HG03439 (cell line): ENCODE measurements at regions not wholly inside any gene's neighbourhood (a gene's known extent, or its start where the extent isn't known, plus 50 kb on each side); places are given as distances from the start of the nearest gene placed in this dataset.
A peak's percentile ranks its signal among the peaks of the same experiment; 100 is the strongest.

Experiments
- ATAC-seq: cut with Tn5 transposase; IDR thresholded peaks from one replicate; pipeline ENCODE4 v1.9.1; 2021; ENCODE audit warnings: mild to moderate bottlenecking, moderate library complexity; ENCODE audit not compliant: unreplicated experiment

DNA sequence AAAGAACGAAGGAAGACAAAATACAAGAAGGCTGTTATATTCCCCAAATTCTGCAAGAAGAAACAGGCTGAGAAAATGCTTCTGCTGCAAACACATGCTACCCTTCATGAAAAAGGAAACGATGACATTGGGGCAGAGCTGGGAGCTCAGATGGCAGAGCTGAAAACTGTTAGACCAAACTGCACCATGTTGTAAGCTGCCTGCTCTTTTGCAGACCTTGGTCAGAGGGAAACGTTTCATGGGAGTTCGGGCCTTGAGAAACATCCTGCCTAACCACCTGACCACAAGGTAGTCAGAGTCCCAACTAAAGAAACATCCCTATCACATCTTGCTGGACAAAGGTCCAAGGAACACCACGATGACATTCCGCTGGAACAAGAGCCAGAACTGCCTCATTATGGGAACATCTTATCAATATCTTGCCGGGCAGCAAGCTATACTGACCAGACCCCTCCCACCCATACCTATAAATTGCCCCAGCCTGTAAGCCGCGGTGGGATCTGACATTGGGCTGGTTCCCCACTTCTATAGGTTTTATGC is 110.7 kb upstream of the CTSC start:
- ATAC-seq, result no peak

DNA sequence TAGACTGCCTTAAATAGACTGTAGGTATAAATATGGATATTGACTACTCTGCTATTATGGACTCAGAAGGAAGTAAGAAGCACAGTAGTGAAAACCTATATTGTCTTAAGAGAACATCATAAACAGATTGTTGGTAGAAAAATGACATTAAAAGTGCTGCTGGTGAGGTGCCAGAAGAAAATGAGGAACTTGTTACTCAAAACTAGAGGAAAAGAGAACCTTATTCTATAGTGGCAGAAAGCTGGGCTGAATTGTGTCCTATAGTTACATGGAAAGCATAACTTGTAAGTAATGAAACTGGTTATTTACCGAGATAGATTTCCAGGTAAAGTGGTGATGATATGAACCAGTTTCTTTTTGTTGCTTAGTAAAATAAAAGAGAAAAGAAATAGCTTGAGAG is 109.7 kb upstream of the CTSC start:
- no peak for ATAC-seq

DNA sequence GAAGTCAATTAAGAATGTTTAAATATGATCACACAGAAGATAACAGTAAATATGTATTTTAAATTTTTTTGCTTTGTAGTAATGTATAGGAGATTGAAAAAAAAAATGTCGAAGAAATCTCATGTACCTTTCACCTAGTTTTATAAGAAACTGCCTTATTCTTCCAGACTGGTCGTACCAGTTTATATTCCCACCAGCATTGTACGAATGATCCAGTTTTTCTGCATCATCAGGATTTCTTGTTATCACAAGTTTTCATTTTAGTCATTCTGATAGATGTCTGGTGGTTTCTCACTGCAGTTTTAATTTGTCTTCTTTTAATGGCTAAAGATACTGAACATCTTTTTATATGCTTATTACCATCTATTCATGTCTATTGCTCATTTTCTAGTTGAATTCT is 101.8 kb upstream of the CTSC start:
- ATAC-seq, result no peak

DNA sequence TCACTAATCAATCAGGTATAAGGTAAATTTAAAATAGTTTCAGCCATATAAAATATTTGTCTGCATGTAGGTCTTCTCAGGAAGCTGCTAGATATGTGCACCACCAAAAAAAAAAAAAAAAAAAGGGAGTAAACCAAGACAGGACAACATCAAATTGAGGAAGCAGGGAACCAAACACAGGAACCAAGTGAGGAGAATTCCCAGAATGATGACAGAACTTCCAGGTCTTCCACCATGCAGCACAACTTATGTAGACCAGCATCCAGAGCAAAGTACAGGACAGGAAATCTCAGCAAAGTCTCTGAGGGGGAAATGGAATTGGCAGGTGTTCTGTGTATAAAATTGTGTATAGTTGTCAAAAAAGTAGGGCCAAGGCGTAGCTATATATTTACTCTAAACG is 101.2 kb upstream of the CTSC start:
- no peak for ATAC-seq

DNA sequence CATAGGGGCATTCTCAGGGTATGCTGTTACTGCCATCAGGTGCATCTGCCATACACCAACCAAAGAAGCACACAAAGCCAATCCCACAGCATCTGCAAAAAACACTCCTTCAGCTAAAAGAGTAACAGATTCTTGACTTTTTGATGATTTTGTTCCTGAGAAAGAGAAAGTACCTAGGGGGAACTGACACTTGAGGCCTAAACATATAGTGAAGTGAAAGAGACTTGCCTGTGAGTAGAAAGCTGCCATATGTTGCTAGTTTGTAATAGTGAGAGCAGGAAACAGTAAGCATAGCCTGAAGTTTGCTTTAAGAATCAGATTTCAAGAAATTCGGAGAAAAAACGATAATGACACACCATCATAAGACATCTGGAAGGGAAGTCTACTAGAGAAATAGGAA is 97.9 kb upstream of the CTSC start:
- peak; percentile 87 for ATAC-seq

DNA sequence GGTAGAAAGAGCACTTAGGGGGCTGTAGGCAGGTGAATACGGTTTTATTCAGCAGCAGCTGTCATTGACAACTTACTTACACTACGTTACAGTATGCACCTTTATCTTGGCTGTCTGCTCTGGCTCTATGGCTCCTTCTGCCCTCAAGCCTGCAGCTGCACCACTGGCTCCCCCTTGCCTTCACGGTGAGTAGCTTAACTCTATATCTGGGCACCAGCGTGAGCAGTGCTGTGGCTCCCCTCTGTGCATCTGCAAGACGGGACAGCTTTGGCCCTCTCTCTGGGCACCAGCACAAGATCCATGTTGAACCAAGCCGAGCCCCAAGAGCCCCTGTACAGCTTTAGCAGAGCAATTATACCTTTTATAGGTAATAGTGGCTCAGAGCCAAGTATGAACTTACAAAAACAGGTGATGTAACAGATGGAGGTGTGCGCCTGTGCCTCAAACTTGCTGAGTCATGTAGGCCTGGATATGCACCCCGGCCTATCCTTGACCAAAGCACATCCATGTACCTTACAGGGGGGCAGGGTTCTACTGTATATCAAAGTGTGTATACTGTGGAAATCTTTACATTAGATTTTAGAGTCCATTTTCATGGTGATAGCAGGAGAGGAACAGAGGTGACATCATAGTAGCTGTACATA is 96.9 kb upstream of the CTSC start:
- ATAC-seq, result no peak

DNA sequence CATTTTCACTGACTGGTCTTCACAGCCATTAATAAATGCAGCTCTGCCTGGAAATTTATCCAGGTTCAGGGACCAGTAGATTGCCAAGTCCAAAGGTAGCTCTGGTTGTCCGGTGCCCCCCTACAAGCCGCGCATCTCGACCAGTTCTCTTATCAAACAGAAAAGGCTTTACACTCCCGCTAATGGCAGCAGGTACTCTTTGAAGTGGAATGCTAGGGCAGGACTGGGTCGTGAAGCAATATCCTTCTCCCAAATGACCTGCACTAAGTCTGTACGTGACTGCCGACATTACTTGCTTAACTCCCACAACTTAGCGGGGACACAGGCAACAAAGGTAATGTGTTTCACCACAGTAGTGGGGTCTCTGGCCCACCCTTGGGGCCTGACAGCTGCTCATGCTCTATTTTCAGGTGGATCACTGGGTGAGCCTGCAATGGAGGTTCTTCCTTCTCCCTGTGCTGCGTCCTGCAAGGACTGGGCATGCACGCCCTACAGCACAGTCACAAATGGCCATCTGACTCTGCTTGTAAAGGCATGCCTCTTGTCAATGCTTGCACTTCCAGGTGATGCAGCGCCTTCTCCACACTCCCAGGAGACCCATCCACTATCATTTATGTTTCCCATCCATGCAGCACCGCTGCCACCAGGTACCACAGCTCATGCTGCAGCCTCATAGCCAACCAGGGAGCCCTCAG is 96.1 kb upstream of the CTSC start:
- ATAC-seq, result no peak

DNA sequence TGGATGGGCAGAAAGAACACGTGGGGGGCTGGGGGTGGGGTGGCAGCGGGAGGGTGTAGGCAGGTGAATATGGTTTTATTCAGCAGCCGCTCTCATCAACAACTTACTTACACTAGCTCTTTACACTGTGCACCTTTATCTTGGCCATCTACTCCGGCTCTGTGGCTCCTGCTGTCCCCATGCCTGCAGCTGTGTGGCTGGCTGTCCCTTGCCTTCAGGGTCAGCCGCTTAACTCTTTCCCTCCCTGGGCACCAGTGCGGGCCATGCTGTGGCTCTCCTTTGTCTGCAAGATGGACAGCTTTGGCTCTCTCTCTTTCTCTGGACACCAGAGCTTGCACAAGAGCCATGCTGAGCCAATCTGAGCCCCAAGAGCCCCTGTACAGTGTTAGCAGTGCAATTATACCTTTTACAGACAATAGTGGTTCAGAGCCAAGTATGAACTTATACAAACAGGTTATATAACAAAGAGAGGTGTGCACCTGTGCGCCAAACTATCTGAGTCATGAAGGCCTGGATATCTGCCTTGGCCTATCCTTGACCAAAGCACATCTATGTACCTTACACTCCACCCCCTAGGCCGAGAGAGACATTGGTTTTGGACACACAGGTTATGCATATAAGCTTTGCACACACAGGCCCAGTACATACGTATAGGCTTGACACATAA is 94.3 kb upstream of the CTSC start:
- ATAC-seq, result no peak

DNA sequence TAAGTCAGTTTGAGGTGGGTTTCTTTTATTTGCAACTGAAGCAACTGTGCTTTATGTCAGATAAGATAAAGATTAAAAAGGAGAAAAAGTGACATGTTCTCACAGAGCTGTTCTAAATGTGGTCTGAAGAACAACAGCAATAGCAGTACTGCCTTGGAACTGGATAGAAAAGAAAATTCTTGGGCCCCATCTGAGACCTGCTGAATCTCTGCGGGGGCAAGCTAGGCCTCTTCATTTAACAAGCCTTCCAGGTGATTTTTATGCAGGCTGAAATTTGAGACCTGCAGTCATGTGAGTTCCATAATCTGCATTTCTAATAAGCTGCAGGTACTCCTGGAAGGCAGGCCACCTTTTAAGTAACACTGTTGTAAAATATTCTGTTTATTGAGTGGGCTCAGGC is 91.4 kb upstream of the CTSC start:
- ATAC-seq, result no peak

DNA sequence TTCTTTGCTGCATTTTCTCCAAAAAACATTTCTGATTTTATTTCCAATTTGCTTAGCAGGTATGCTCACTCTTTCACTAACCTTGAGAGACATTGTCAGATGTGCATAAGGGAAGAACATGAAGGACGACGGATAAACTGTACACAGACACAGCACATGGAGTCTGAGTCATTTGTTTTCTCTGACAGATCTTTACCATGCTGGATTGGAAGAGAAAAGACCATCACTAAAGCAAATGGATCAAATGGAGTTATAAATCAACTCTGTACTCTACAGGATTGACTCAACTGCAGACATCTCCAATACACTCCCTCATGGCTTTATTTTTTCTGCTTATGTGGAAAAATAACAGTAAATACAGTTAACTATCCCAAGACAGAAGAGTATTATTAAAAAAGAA is 90.2 kb upstream of the CTSC start:
- ATAC-seq, result no peak

DNA sequence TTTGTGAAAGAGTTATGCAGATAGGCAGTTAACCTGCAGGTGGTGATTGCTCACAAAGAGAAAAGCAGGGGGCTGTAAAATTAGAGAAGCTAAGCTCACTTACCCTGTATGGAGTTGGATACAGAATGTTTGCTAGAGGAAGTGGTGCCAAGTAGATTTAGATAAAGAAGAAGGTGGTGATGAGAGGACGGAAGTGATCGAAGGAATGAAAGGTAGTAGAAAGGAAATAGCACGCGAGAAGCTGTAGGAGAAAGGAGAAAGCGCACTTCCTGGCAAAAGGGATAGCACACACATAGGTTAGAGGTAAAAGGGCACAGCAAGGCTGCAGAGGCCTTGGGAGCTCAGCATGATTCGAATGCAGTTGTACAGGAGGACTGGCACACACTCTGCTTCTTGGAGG is 87.3 kb upstream of the CTSC start:
- no peak for ATAC-seq

DNA sequence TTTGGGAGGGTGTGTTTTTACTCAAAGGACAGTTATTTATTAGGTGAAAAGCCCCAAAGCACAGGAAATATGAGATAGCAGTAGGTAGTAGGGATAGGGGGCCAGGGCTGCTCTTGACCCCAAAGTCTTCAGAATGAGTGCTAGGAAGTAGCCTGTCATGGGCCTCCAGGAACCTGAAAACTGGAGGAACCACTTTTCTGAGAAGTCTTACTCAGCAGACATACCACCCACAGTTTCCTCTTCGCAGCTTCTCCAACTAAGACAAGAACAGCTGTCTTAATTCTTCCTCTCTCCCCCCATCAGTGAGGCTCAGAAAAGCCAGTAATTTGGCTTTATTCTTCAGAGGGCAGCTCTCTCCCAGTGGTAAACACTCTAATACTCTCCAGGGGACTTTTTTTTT is 84.0 kb upstream of the CTSC start:
- ATAC-seq, result no peak

DNA sequence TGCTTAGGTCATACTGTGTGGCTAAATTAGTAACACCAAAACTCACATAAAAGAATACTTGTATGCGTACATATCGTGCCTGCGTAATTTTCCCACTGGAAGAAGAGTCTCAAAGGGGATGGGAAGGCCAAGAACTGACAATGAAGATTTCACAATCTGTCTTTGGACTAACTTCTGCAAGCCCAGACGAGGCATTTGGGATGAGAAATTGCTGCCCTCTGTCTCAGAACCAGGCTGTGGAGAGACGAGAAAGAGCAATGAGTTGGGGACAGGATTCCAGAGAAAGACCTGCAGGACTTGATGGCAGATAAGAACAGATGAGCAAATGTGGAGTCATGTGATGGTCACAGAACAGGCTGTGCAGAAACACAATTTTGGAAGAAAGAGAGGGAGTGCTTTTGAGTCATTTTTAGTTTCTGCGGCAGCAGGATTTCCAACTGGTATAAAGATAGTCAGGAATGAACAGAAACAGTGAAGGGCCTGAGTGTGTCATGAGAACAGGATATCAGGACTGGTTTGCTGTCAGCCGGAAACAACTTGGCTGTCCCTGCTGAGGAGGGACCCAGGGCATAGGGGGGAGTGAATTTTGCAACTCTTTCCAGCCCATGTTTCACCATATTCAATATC is 82.7 kb upstream of the CTSC start:
- ATAC-seq, result no peak

DNA sequence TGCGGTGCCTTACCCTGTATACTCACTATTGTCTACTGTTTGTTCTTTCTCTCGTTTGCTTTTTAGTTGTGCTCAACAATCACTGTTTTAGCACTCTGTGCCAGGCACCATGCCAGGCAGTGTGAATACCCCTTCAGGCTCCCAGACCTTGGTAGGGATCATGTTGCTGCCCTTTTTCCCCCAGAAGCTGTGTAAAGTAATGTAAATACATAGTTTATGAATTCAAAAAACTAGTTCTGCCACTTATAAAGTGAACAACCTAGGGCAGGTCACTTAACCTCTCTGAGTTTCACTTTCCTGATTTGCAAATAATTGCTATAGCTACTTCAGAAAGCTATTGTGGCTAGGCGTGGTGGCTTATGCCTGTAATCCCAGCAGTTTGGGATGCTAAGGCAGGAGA is 81.0 kb upstream of the CTSC start:
- ATAC-seq, result no peak

DNA sequence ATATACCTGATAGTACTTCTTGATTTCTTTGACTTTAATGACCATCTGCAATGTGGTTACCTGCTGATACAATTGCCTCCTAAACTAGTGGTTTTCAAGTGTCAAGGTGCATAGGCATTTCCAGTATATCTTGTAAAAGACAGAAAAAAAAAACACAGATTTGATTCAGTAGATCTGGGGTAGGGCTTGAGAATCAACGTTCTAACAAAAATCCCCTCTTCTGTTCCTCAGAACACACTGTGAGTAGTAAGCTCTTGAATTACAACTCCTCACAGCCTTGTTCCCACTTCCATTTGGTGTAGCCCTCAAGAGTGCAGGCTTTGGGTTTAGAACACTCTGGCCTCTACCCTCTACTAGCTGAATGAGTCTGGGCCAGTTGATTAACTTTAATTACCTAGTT is 78.0 kb upstream of the CTSC start:
- no peak for ATAC-seq

DNA sequence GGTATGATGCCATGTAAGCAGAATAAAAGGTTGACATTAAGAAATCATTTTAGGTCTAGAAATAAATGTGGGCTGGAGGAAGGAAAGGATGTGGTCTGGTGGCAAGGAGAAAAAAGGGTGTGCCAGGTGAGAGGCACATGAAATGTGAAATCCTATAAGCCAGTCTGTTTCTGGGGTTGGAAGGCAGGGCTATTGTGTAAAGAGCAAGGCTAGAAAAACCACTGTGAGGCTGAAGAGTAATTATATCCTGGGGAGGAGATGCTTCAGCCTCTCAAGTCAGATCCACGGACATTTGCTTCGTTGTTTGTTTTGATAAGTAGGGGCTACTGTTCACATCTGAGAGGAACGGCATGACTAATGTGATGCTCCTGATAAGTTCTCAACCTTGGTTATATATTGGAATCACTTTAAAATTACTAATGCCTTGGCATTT is 77.5 kb upstream of the CTSC start:
- no peak for ATAC-seq

DNA sequence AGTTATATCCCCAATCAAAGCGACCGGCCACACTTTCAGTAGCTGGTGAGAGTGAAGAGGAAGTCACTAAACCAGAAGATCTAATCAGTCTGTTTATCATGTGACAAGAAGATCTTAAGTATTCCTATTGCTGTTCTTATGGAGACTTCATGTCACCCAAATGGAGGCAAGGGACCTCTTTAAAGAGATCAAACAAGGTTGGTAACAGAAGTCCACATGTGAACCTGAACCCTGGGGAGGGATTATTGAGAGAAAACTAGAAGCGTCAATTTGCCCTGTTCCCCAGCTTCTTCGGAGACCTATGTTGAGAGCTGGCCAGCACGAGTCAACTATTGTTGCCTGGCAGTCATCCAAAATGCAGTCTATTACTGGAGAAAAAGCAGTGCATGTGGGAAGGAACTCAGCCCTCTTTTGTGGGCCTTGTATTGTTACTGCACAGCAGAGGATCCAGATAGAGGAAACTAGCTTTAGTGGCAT is 76.9 kb upstream of the CTSC start:
- no peak for ATAC-seq

DNA sequence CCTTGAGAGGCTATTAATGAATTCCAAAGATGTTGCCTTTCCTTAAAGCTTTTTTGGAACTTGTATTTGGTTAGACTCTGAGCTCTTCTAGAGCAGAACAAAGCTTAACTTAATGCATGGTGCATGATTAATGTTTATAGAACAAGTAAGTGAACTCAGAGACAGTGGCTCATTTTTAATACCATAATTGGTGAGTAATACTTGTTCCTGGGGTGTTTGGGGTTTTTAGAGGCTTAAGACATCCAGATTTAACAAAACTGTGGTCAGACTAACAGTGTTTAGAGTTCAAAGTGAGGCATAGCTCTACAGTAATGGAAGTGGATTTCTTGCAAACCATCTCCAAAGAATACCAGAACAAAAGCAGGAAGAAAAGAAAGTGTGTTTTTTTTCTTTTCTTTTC is 73.7 kb upstream of the CTSC start:
- no peak for ATAC-seq

DNA sequence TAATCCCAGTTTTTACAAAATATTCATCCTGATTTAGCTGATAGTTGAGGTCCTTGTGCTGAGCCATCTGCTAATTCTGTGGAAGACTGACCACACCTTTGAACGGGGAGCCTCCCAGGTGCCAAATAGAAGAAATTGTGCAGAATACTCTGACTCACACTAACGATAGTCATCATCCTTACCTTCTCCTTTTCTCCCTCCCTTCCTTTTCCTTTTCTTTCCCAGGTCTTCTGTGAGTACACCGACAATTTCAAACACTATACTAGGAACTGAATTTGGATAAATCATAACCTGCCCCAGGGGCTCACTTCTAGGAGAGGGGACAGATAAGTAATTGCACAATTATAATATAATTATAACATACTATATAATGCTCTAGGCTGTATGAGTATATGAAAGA is 73.1 kb upstream of the CTSC start:
- ATAC-seq, result no peak

DNA sequence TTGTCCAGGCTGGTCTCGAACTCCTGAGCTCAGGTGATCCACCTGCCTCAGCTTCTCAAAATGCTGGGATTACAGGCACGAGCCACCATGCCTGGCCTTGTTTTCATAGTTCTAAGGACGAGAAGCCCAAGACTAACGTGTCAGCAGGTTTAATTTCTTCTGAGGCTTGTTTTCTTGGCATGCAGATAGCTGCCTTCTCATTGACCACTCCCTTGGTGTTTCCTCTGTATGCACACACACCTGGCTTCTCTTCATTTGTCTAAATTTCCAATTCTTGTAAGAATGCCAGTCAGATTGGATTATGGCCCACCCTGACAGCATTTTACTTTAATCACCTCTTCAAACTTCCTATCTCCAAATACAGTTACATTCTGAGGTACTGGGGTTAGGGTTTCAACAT is 72.5 kb upstream of the CTSC start:
- ATAC-seq, result no peak

DNA sequence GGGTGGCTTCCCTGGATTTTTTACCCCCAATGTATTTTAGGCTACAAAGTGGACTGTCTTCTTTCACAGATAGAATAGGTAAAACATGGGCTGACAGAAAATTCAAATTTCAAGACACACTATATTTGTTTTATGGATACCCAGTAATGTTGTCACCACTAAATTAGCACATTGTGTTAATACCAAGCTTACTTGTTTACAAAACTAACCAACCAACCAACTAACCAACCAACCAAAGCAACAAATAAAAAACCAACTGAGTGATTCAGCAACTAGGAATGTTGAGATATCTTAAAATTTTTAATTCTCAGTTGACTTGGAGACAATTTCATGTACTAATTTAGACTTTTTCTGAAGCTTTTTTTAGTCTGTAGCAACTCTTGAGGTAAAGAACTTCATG is 69.3 kb upstream of the CTSC start:
- no peak for ATAC-seq

DNA sequence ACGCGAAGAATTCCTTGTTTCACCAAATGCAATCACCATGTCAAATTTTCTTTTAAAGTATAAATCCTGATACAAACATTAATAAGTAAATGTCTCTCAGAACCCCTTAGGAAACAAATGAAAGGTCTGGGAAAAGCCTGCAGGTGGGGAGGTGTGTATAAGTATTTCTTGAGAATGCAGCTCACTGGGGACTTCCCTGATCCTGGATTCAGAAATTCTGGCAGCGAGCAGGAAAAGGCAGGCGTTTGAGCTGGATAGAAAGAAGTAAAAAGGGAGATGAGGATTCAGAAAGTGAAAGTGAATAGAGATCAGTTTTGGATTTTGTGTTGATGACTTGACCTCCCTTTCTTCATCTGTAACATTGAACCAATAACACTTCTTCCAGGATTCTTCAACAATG is 68.3 kb upstream of the CTSC start:
- no peak for ATAC-seq
